ENCODE measurements at regions not wholly inside any gene's neighbourhood (a gene's known extent, or its start where the extent isn't known, plus 50 kb on each side); places are given as distances from the start of the nearest gene placed in this dataset.

- Histone ChIP-seq H3K27ac (ENCODE audit: low read length) (no peak overlapping the region), H3K4me2 (ENCODE audit: low read length) (no peak overlapping the region), H2AFZ (ENCODE audit: low read length) (no peak overlapping the region), H4K20me1 (ENCODE audit: low read length) (no peaks in the 10 kb centered on the region), H3K27me3 (ENCODE audit: low read length) (no peaks in the 10 kb centered on the region), H3K9me3 (ENCODE audit: low read length) (no peaks in the 10 kb centered on the region), H3K36me3 (ENCODE audit: low read depth, low read length) (no peaks in the 10 kb centered on the region), H3K4me1 (ENCODE audit: insufficient read depth, low read length) (no peaks in the 10 kb centered on the region), H3K4me3 (ENCODE audit: low read length) (no peak overlapping the region), H3K9me2 (replicated peaks; ENCODE audit: low read length) (no peaks in the 10 kb centered on the region), H3K79me2 (ENCODE audit: low read length) (no peaks in the 10 kb centered on the region), H3K9ac (ENCODE audit: low read length) (no peak overlapping the region), H3F3A (ENCODE audit: low read length, unreplicated experiment) (no peaks in the 10 kb centered on the region)
- ChIA-PET CTCF (no interaction called here), POLR2A (ENCODE audit: unreplicated experiment) (no interaction called here)
- no TSS peak for BruUV-seq (replicated peaks)
- TF ChIP-seq, protein P1, sequence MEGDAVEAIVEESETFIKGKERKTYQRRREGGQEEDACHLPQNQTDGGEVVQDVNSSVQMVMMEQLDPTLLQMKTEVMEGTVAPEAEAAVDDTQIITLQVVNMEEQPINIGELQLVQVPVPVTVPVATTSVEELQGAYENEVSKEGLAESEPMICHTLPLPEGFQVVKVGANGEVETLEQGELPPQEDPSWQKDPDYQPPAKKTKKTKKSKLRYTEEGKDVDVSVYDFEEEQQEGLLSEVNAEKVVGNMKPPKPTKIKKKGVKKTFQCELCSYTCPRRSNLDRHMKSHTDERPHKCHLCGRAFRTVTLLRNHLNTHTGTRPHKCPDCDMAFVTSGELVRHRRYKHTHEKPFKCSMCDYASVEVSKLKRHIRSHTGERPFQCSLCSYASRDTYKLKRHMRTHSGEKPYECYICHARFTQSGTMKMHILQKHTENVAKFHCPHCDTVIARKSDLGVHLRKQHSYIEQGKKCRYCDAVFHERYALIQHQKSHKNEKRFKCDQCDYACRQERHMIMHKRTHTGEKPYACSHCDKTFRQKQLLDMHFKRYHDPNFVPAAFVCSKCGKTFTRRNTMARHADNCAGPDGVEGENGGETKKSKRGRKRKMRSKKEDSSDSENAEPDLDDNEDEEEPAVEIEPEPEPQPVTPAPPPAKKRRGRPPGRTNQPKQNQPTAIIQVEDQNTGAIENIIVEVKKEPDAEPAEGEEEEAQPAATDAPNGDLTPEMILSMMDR (conservative IDR thresholded peaks at IDR 0.05; ENCODE audit: low read depth, low read length) = no peak
- TF ChIP-seq EZH2 (IDR thresholded peaks at IDR 0.05; ENCODE audit: low read length, unreplicated experiment) (no peak), EZH2phosphoT487 (IDR thresholded peaks at IDR 0.05; ENCODE audit: borderline replicate concordance, low read length) (no peak)
- DNase-seq = no peak
- no peak for ATAC-seq
- intact Hi-C loops (cut with micrococcal nuclease) = no loop called here
These were observed 114.3 kb upstream of the PLPPR1 start for GRCh38 chr9:100914266-100914665.

GRCh38 chr9:100919506-100919905, 109.0 kb upstream of the PLPPR1 start:
- TF ChIP-seq, protein P1 (conservative IDR thresholded peaks at IDR 0.05; ENCODE audit: low read depth, low read length) = no peak
- no peak for TF ChIP-seq EZH2 (IDR thresholded peaks at IDR 0.05; ENCODE audit: low read length, unreplicated experiment)
- no peak for TF ChIP-seq EZH2phosphoT487 (IDR thresholded peaks at IDR 0.05; ENCODE audit: borderline replicate concordance, low read length)
- Histone ChIP-seq H3K27me3 (ENCODE audit: low read length) (no peaks in the 10 kb centered on the region), H3K9me2 (replicated peaks; ENCODE audit: low read length) (no peaks in the 10 kb centered on the region), H3K27ac (ENCODE audit: low read length) (no peak overlapping the region), H3K4me2 (ENCODE audit: low read length) (no peak overlapping the region), H3K36me3 (ENCODE audit: low read depth, low read length) (no peaks in the 10 kb centered on the region), H3K9me3 (ENCODE audit: low read length) (no peaks in the 10 kb centered on the region), H3F3A (ENCODE audit: low read length, unreplicated experiment) (no peaks in the 10 kb centered on the region), H3K79me2 (ENCODE audit: low read length) (no peaks in the 10 kb centered on the region), H4K20me1 (ENCODE audit: low read length) (no peaks in the 10 kb centered on the region), H2AFZ (ENCODE audit: low read length) (no peak overlapping the region), H3K4me3 (ENCODE audit: low read length) (no peak overlapping the region), H3K4me1 (ENCODE audit: insufficient read depth, low read length) (no peaks in the 10 kb centered on the region), H3K9ac (ENCODE audit: low read length) (no peak overlapping the region)
- BruUV-seq (replicated peaks) = no TSS peak
- CTCF ChIA-PET = no interaction called here
- DNase-seq (no peak), ATAC-seq (no peak)
- POLR2A ChIA-PET (ENCODE audit: unreplicated experiment) = no interaction called here
- intact Hi-C loops (cut with micrococcal nuclease) = no loop called here

- Histone ChIP-seq H3K27ac (ENCODE audit: low read length) (no peak overlapping the region), H3K27me3 (ENCODE audit: low read length) (no peaks in the 10 kb centered on the region), H3F3A (ENCODE audit: low read length, unreplicated experiment) (no peaks in the 10 kb centered on the region), H3K4me1 (ENCODE audit: insufficient read depth, low read length) (no peaks in the 10 kb centered on the region), H2AFZ (ENCODE audit: low read length) (no peak overlapping the region), H3K9me3 (ENCODE audit: low read length) (no peaks in the 10 kb centered on the region), H3K4me2 (ENCODE audit: low read length) (no peak overlapping the region), H4K20me1 (ENCODE audit: low read length) (no peaks in the 10 kb centered on the region), H3K79me2 (ENCODE audit: low read length) (no peaks in the 10 kb centered on the region), H3K9me2 (replicated peaks; ENCODE audit: low read length) (no peaks in the 10 kb centered on the region), H3K4me3 (ENCODE audit: low read length) (no peak overlapping the region), H3K9ac (ENCODE audit: low read length) (no peak overlapping the region), H3K36me3 (ENCODE audit: low read depth, low read length) (no peaks in the 10 kb centered on the region)
- no peak for TF ChIP-seq EZH2 (IDR thresholded peaks at IDR 0.05; ENCODE audit: low read length, unreplicated experiment)
- TF ChIP-seq, protein P1 (conservative IDR thresholded peaks at IDR 0.05; ENCODE audit: low read depth, low read length) = no peak
- no peak for TF ChIP-seq EZH2phosphoT487 (IDR thresholded peaks at IDR 0.05; ENCODE audit: borderline replicate concordance, low read length)
- no TSS peak for BruUV-seq (replicated peaks)
- intact Hi-C loops (cut with micrococcal nuclease) = no loop called here
- POLR2A ChIA-PET (ENCODE audit: unreplicated experiment) = no interaction called here
- CTCF ChIA-PET = no interaction called here
- DNase-seq (no peak), ATAC-seq (no peak)
These were observed 102.2 kb upstream of the PLPPR1 start for GRCh38 chr9:100926366-100926765.

Measured in PC-3 (cell line).